ENCODE measurements at regions not wholly inside any gene's neighbourhood (a gene's known extent, or its start where the extent isn't known, plus 50 kb on each side); places are given as distances from the start of the nearest gene placed in this dataset.

DNA sequence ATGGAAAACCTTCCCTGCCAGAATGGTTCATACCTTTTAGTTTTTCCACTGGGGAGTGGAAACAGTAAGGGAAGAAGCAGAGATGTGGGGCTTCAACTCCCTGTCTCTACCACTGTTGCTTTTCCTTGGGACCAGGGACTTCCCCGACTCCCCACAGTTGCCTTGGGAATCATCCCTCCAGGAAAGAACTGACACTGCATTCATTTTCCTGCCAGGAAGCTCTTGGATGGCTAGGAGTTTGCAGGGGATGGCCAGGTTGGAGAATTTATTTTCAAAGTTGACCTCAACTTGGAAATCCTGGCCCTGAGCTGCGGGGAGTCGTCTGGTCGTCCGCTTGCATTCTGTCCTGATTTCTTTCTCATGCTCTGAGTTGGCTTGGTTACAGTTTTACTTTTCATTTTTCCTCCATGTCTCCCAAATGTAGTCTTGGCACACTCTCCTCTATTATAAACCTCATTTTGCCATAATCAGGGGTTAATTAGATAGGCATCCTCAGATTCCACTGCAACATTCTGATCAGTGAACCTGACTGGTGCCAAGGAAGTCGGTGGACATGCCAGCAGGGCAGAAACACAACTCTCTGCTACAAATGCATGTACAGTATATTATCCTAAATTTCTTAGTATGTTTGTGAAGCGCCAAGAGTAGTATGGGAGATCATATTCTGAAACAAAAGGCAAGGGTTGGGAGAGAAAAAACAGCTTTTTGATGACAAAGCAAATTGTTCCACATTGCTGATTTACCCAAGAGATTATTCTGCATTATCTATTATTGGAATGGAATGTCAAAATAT lies 220.5 kb upstream of the XYLT1 start:
- H3K27me3 Mint-ChIP-seq, result peaks cover 12% of the 10 kb centered on the region
- H3K4me1 Mint-ChIP-seq (ENCODE audit: low read depth), result no peaks in the 10 kb centered on the region
- no peak overlapping the region for H3K27ac Mint-ChIP-seq
- no peak overlapping the region for H3K4me3 Mint-ChIP-seq
- H3K9me3 Mint-ChIP-seq (ENCODE audit: low read depth), result no peaks in the 10 kb centered on the region
- no peaks in the 10 kb centered on the region for H3K36me3 Mint-ChIP-seq

DNA sequence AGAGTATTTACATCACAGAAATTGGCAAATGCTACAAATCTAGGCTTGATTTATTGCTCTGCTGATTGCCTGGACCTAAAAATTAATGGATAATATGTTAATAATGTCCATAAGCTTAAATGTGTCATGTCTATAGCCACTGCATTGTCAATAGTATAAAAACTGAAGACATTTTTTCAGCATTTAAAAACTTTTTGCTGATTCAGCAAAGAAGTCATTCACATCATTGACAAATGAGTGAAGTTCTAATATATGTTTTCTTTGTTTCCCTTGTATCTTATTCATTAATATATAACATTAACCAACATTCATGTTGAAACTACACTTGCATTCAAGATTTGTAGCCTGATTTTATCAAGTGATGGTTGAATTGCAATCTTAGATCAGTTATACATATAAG lies 214.7 kb upstream of the XYLT1 start:
- Mint-ChIP-seq H3K4me1 (ENCODE audit: low read depth) (no peaks in the 10 kb centered on the region), H3K27me3 (peaks cover 8% of the 10 kb centered on the region), H3K27ac (no peak overlapping the region), H3K36me3 (peaks cover 3% of the 10 kb centered on the region), H3K9me3 (ENCODE audit: low read depth) (peaks cover 3% of the 10 kb centered on the region), H3K4me3 (no peak overlapping the region)

DNA sequence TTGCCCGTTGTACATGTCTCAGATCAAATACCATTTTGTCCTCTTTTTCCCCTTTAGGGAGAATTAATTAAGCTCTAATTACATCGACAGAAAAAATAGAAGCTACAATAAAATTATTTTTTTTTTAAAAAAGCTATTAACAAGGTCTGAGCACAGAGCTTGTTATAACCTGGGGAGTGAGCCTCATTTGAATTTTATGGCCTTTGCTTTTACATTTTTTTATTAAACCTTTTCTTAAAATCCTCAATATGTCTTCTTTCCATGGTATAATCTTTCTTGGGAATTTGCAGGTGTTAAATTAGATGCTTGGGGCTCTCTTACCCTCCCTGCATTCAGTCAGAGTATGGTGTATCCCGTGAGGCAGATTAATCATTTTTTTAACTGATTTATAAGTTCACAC lies 212.5 kb upstream of the XYLT1 start:
- no peak overlapping the region for H3K27ac Mint-ChIP-seq
- H3K27me3 Mint-ChIP-seq, result peaks cover 11% of the 10 kb centered on the region
- H3K4me1 Mint-ChIP-seq (ENCODE audit: low read depth), result no peaks in the 10 kb centered on the region
- peaks cover 10% of the 10 kb centered on the region for H3K9me3 Mint-ChIP-seq (ENCODE audit: low read depth)
- no peak overlapping the region for H3K4me3 Mint-ChIP-seq
- H3K36me3 Mint-ChIP-seq, result peaks cover 9% of the 10 kb centered on the region

DNA sequence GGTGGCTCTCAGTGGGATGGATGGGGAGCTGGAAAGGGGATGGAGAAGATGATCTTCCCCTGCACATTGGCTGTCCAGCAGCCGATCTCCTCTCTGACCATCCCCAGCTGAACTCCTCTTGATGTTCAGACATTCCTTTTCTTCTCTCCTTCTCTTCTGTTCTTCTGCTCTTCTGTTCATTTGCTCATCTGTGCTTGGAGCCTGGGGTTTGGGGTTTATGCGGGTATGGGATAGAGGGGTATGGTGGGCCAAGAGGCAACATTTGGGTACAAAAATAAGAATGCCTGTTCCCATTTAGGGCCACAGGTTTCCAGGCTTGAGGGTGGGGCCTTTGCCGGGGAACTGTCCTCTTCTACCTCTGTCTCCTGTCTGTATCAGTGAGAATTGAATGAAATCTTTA lies 205.4 kb upstream of the XYLT1 start:
- H3K9me3 Mint-ChIP-seq (ENCODE audit: low read depth), result peaks cover 10% of the 10 kb centered on the region

DNA sequence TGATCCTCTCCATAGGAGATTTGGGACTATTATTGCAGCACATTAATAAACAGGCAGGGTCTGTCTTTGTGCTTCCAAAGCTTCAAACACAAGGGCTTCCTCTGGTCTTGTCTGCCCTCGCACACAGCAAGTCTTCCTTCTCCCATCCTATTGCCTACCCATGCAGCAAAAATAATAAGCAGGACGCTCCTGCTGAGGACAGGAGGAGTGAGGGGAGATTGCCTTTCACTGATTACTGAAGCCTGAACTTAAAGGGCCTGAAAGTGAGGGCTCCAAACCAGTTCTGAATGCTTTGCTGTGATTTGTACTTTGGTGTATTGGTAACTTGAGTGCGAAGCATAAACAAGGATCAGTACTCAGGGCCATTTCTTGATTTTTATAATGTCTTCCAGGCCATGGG lies 197.6 kb upstream of the XYLT1 start:
- Mint-ChIP-seq H3K4me1 (ENCODE audit: low read depth) (no peaks in the 10 kb centered on the region), H3K36me3 (no peaks in the 10 kb centered on the region), H3K27me3 (peaks cover 4% of the 10 kb centered on the region), H3K27ac (no peak overlapping the region), H3K4me3 (no peak overlapping the region), H3K9me3 (ENCODE audit: low read depth) (no peaks in the 10 kb centered on the region)

More for the DNA sequence above, 205.4 kb upstream of the XYLT1 start:
- Mint-ChIP-seq H3K36me3 (peaks cover 9% of the 10 kb centered on the region), H3K27ac (no peak overlapping the region), H3K4me1 (ENCODE audit: low read depth) (no peaks in the 10 kb centered on the region), H3K27me3 (peaks cover 5% of the 10 kb centered on the region), H3K4me3 (no peak overlapping the region)

DNA sequence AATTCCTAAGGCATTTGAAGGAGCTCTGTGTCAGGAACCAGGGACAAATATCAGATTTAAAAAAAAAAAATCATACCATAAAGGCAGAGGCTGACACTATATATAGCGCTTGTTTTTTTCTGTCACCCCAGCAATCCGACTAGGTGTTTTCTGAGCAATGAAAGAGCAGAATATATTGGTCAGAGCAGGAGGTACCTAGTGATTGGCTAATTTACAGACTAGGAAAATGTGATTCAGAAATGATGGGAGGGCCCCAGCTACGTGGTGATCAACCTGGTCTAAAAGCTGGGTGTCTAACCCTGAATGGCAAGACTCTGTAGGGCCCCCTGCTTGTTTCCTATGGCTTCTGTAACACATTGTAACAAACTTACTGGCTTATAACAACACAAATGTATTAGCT lies 195.5 kb upstream of the XYLT1 start:
- Mint-ChIP-seq H3K4me1 (ENCODE audit: low read depth) (no peaks in the 10 kb centered on the region), H3K9me3 (ENCODE audit: low read depth) (no peaks in the 10 kb centered on the region), H3K27me3 (peaks cover 2% of the 10 kb centered on the region), H3K27ac (no peak overlapping the region), H3K4me3 (no peak overlapping the region), H3K36me3 (no peaks in the 10 kb centered on the region)

DNA sequence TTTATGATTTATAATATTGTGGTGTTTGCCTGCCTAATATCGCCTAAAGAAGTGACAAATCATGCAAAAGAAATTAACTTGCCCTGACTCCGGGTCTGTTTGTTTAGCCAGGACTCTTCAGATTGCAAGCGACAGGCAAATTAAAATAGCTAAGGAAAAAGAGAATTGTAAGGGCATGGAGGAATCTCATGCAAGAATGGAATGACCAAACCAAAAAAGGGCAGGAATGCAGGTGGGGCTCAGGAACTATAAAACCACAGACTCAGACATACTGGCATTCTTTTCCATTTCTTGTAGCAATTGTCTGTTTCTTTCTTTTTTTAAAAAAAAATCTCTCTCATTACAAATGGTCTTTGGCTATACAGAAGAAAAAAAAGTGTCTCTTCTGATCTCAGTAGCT lies 188.1 kb upstream of the XYLT1 start:
- Mint-ChIP-seq H3K4me3 (no peak overlapping the region), H3K27me3 (peaks cover 2% of the 10 kb centered on the region), H3K4me1 (ENCODE audit: low read depth) (no peaks in the 10 kb centered on the region), H3K9me3 (ENCODE audit: low read depth) (no peaks in the 10 kb centered on the region), H3K27ac (no peak overlapping the region), H3K36me3 (no peaks in the 10 kb centered on the region)

DNA sequence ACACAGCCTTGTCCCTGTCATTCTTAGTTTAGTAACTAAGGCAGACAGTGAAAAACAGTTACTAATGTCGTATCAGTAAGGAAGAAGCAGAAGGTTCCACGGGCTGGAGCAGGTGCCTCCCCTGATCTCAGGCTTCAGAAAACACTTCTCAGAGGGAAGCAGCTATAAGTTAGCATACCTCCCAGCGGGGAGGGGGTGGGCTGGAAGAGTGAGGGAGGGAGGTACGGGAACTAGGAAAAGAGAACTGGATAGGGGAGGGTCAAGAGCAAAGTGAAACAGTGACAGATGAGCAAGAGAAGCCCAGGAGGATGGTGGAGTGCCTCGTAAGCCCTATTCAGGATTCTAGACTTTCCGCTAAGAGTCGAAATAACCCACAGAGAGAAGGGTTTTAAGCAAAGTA lies 186.3 kb upstream of the XYLT1 start:
- H3K27me3 Mint-ChIP-seq, result peaks cover 6% of the 10 kb centered on the region

DNA sequence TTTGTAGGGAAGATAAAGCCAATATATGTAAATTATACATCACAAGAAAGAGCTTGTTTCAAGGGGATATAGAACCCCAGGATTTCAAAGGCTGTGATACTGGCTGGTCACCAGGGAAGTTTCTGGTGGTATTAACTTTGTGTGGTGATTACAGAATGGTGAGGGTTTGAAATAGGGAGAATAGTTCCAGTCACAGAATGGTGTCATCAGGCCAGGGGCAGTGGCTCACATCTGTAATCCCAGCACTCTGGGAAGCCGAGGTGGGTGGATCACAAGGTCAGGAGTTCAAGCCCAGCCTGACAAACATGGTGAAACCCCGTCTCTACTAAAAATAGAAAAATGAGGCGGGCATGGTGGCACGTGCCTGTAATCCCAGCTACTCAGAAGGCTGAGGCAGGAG lies 183.8 kb upstream of the XYLT1 start:
- Mint-ChIP-seq H3K9me3 (ENCODE audit: low read depth) (no peaks in the 10 kb centered on the region), H3K4me3 (no peak overlapping the region), H3K27ac (no peak overlapping the region), H3K27me3 (peaks cover 10% of the 10 kb centered on the region), H3K36me3 (no peaks in the 10 kb centered on the region), H3K4me1 (ENCODE audit: low read depth) (no peaks in the 10 kb centered on the region)

More for the DNA sequence above, 186.3 kb upstream of the XYLT1 start:
- Mint-ChIP-seq H3K9me3 (ENCODE audit: low read depth) (no peaks in the 10 kb centered on the region), H3K27ac (no peak overlapping the region), H3K4me3 (no peak overlapping the region), H3K4me1 (ENCODE audit: low read depth) (no peaks in the 10 kb centered on the region), H3K36me3 (no peaks in the 10 kb centered on the region)

DNA sequence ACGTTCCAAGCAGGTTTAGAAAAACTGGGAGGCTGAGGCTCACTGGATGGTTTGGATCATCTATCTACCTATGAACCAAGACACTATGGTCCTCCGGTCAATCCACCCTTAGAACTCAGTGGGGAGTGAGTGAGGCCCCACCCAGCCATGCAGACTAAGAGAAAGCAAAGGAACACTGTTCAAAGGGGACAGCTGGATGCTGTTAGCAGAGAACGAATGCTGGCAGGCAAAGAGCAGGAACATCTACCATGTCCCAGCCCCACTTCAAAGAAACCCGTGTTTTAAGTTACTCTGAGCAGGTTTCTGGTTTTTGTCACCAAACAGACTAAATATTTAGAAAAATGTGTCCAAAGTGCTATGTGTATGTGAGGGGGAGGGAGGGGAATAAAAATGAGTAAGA lies 183.4 kb upstream of the XYLT1 start:
- H3K9me3 Mint-ChIP-seq (ENCODE audit: low read depth), result no peaks in the 10 kb centered on the region
- no peak overlapping the region for H3K4me3 Mint-ChIP-seq
- no peaks in the 10 kb centered on the region for H3K4me1 Mint-ChIP-seq (ENCODE audit: low read depth)
- no peak overlapping the region for H3K27ac Mint-ChIP-seq
- H3K27me3 Mint-ChIP-seq, result peaks cover 10% of the 10 kb centered on the region
- no peaks in the 10 kb centered on the region for H3K36me3 Mint-ChIP-seq

DNA sequence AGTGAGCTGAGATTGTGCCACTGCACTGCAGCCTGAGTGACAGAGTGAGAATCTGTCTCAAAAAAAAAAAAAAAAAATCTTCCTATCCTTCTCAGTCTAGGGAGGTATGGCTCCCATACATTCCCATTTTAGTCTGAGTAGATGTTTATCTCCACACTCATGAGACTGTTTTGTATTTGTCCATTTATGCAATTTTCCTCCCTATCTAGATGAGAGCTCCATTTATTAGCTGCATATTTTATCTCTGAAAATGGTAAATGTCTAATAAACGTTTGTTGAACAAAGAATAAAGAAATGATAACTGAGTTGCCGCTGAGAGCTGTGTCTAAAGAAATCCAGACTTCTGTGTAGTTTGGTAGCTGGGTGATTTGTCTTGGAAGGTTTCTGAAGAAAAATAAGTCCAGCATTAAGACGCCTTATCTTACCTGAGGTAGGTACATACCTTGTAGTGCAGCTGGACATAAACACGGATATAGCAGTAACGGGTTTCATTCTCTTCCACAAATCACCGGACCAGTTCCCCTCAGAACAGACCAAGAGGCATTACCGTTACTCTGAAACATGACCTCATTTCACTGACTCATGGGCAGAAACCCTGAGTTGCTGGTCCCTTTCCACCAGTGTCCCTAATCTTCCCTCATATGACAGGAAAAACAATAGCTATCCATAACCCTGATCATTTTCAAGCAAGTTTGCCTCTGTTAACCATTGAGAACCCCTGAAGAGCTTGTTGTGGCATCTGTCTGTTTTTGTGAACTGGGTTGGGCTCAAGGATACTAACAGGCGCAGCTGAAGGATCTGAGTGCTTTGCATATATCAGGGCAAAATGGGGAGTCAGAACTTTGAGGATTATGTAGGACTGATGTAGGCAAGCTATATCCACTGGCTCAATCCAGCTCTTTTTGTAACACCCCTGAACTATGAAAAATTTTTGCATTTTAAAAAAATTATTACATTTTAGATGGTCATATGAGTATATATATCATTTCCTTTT lies 177.4 kb upstream of the XYLT1 start:
- Mint-ChIP-seq H3K27me3 (peaks cover 10% of the 10 kb centered on the region), H3K36me3 (no peaks in the 10 kb centered on the region), H3K4me3 (no peak overlapping the region), H3K9me3 (ENCODE audit: low read depth) (peaks cover 3% of the 10 kb centered on the region), H3K27ac (no peak overlapping the region), H3K4me1 (ENCODE audit: low read depth) (no peaks in the 10 kb centered on the region)

DNA sequence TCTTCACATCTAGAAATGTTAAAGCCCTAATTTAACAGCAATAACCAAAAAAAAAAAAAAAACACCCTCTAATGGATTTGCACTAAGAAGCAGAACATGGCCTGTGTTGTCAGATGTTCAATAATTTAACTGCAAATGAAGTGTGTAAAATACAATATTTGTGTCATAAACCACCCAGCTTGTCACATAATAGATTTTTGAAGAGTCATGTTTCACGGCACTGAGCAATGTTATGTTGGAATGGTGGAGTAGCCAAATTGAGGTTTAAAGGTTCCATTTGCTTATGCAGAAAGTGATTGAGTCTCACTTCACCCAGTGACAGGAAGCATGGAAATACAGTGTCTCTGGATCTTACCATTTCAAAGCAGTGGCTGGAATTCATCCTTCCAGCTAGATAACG lies 173.2 kb upstream of the XYLT1 start:
- peaks cover 2% of the 10 kb centered on the region for H3K36me3 Mint-ChIP-seq
- peaks cover 4% of the 10 kb centered on the region for H3K27me3 Mint-ChIP-seq
- no peaks in the 10 kb centered on the region for H3K4me1 Mint-ChIP-seq (ENCODE audit: low read depth)
- no peak overlapping the region for H3K27ac Mint-ChIP-seq
- H3K4me3 Mint-ChIP-seq, result no peak overlapping the region
- H3K9me3 Mint-ChIP-seq (ENCODE audit: low read depth), result peaks cover 3% of the 10 kb centered on the region

DNA sequence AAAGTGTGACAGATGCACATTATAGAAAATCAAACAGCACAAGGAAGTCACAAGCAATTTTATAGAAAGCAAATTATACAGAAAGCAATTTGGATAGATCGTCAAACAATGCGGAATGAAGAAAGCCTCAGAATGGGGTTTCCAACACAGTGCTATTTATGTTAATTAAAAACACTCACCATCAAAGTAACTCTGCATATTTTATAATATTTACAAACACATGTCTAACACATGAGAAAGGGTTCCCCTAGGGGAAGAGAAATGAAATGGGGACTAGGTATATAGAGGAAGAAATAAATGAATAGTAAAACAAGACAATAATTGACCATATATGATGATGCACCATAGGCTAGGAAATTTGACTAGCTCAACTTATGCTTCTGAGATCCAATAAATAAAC lies 171.2 kb upstream of the XYLT1 start:
- Mint-ChIP-seq H3K4me3 (no peak overlapping the region), H3K27ac (no peak overlapping the region), H3K9me3 (ENCODE audit: low read depth) (peaks cover 3% of the 10 kb centered on the region), H3K4me1 (ENCODE audit: low read depth) (no peaks in the 10 kb centered on the region), H3K36me3 (peaks cover 2% of the 10 kb centered on the region), H3K27me3 (peaks cover 4% of the 10 kb centered on the region)

DNA sequence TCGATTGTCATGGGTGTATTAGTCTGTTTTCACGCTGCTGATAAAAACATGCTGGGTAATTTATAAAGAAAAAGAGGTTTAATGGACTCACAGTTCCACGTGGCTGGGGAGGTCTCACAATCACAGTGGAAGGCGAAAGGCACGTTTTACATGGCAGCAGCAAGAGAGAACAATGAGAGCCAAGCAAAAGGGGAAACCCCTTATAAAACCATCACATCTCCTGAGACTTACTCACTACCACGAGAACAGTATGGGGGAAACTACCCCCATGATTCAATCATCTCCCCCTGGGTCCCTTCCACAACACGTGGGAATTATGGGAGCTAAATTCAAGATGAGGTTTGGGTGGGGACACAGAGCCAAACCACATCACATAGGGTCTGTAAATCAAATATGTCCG lies 167.4 kb upstream of the XYLT1 start:
- Mint-ChIP-seq H3K4me1 (ENCODE audit: low read depth) (no peaks in the 10 kb centered on the region), H3K36me3 (peaks cover 2% of the 10 kb centered on the region), H3K27me3 (peaks cover 5% of the 10 kb centered on the region), H3K27ac (no peak overlapping the region), H3K4me3 (no peak overlapping the region), H3K9me3 (ENCODE audit: low read depth) (no peaks in the 10 kb centered on the region)

DNA sequence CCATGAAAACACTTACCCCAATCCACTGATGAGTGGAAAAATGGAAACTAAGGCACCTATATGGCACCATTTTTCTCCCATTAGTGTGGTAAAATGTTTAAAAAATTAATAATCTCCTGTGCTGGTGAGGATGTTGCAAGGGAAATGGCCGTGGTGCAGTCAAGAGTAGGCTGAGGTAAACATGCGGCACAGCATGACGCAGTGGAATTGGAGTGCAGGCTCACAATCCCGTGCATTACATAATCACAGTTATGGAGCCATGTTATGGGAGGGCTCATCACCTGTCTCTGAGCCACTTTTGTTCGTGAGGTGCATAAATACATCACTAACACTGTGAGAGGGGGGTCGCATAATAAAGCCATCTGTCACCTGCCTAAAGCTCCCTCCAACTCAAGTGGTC lies 164.4 kb upstream of the XYLT1 start:
- Mint-ChIP-seq H3K36me3 (peaks cover 2% of the 10 kb centered on the region), H3K4me1 (ENCODE audit: low read depth) (no peaks in the 10 kb centered on the region), H3K27ac (no peak overlapping the region), H3K27me3 (peaks cover 9% of the 10 kb centered on the region), H3K9me3 (ENCODE audit: low read depth) (no peaks in the 10 kb centered on the region), H3K4me3 (no peak overlapping the region)

All from activated naive CD8-positive, alpha-beta T cell (primary cell).